CD4-positive, alpha-beta T cell treated with Interleukin-4 for 1 hour (primary cell): ENCODE measurements at regions not wholly inside any gene's neighbourhood (a gene's known extent, or its start where the extent isn't known, plus 50 kb on each side); places are given as distances from the start of the nearest gene placed in this dataset.

Experiments used
- DNase-seq, 2 donors: peaks; one replicate each; pipeline ENCODE4 v3.0.0-alpha.2; 2020 to 2022

DNA sequence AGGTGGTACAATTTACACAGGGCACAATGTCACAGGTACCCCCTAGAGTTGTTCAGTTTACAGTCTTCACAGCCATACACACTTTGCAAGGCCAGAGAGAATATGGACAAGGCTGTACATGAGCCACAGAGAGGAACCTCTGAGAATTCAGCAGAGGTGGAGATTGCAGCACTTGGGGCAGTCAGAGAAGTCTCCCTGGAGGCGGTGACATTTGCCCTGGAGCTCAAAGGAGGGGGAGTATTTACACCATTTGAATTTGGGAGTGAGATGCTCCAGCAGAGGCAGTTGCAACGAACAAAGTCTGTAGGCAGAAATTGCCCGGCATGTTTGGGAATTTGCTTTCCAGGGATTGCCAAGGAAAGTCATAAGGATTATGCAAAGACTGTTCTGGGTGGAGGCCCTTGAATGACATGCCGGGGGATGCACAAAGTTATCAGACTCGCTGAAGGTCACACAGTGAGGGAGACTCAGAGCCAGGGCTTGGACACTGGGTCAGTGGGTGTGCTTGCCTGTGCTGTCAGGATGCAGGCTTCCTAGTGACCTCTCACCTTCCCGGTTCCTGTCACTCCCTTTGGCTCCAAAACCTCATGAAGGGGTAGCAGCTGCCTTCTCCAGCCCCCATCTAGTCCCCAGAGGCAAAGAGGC is 160.7 kb upstream of the PCBD1 start:
- no peak for DNase-seq

GRCh38 chr10:71049994-71050393 is 161.6 kb upstream of the PCBD1 start:
- DNase-seq = no peak

DNA sequence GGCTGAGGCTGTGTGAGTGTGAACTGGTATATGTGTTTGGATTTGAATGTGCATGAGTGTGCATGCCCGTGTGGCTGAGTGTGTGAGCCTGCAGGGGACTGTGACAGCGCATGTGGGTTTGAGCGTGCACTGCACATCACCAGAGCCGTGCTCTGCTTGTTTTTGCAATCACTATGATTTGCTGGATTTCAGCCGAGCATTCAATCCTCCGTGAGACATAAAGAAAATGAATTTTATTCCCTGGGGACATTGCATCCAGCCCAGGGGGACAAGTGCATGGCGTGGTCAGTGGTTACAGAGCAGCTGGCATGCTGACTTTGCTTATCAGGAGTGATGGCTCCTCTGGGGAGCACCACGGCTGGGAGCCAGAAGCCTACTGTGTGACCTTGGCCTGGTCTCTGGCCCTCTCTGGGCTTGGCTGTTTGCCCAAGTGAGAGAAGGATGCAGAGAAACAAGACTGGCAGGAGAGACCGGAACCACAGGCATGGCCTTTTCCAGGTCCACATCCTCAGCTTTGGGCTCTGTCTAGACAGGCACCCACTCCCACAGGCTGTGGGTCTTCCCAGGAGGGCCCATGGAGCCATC is 160.2 kb upstream of the UNC5B start:
- no peak for DNase-seq

- no peak for DNase-seq
Observed at GRCh38 chr10:71052708-71053107, 159.7 kb upstream of the UNC5B start.

DNA sequence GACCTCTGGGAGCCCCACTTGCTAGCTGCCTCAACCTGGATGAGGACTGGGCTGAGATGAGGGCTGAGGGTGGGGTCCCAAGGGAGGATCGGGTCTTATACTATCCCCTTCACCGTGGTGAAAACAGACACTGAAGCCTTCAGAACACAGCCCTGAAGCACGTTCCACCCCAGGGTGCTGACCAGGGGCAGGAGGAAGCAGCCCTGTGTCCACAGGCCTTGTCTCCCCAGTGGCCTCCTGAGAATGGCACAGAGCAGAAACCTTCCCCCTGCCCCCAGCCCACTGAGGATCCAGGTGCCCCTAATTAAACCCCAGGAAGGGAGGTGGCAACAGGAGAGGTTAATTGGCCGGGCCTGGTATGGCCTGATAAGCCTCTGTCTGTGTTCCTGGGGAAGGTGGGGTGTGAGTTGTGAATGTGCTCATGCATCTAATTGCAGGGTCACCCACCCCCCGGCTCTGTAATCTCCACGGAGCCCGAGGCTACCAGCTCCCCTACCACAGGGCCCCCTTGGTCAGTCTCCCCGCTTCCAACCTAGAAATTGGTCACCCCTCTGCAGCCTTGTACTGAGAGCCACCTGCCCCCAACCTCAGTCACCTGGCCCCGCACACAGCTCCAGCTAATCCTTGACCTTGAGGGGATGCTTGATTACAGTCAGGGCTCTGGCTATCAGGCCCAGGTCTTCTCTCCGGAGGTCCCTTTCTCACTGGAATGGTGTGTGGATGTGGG is 159.0 kb upstream of the UNC5B start:
- DNase-seq = no peak

DNA sequence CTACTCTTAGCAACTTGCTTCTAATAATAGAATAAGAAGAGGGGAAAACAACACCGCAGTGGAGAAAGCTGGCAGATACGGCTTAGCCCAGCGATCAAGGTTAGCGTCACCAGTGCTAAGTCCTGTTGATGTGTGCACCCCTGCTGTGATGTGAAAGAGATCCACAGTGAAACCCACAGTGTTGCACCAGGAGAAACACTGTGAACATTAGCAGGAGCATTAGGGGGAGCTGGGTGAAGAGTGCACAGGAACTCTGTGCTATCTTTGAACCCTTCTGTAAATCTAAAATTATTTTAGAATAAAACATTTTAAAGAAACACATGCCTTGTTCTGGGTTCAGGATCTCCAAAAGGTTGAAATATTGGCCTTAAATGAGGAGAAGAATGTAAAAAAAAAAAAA is 154.1 kb upstream of the UNC5B start:
- no peak for DNase-seq

DNA sequence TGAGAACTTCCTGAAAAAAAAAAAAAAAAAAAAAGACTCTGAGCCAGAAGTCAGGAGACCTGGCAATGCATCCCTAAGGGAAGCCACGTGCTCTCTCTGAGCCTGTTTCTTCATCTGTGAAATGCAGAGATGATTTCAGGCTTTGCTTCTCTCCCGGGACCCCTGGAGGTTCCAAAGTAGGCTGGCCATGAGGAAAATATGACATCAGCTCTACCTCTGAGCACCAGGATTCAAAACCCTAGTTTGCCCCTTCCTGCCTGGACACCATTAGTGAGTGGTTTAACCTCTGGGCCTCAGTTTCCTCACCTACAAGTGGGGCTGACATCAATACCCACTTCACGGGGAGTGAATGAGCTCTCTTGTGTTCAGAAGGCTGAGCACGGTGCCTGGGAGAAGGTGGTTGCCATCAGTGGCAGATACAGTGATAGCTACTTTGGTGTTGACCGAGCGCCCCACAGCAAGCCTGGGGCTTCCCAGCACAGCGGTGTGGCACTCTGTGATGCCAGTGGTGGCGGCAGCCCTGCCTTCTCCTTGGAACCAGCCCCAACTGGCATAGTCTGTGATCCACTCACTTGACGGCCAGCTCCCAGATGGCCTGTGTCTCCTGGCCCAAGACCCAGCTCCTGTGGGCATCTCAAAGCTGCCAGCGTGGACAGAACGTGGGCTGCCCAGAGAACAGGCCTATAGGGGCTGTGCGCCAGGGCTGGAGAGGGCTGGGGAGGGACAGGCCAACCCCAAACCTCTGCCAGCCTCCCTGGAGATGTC is 153.1 kb upstream of the UNC5B start:
- no peak for DNase-seq

GRCh38 chr10:71059943-71060342 is 152.4 kb upstream of the UNC5B start:
- DNase-seq = no peak

DNA sequence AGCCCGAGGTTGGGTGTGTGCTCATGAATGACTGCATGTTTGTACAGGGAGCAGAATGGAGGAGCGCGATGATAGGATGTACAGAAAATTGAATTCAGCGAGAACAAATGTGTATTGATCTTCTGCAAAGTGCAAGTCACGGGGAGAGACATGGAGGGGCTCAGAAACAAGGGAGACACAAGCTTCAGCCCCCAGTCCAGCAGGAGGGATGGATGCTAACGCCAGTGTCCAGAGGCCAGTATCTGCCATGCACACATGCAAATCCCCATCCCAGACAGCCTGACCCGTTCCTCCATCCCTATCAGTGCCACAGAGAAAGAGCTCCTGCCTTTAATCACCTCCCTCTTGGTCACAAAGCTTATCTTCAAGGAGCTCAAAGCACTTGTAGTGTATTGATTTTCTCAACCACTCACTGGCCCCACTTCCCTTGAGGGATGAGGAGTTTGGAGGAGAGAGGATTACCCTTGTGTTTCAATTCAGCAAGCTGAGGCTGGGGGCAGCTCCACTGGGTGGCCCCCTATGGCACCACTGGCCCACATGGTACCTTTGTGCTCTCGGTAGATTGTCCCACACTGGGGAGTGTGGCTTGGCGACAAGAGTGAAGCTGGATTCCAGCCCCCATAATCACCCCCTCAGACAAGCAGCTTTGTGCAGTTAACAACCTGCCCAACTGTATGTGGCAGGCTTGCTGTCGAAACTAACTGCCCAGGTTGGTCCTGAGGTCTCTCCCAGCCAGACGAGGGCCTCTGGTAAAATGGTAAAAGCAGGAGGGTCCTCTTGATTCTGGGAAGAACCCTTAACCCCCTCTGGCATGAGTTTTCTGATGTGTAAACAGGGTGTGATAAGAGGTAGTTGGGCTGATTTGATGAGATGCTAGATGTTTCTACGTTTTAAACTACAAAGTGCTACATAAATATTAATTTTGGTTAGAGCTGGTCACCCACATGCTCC is 151.6 kb upstream of the UNC5B start:
- no peak for DNase-seq

- DNase-seq = no peak
Observed at GRCh38 chr10:71061472-71061871, 150.9 kb upstream of the UNC5B start.

- DNase-seq = no peak
Observed at GRCh38 chr10:71062156-71062555, 150.2 kb upstream of the UNC5B start.

DNA sequence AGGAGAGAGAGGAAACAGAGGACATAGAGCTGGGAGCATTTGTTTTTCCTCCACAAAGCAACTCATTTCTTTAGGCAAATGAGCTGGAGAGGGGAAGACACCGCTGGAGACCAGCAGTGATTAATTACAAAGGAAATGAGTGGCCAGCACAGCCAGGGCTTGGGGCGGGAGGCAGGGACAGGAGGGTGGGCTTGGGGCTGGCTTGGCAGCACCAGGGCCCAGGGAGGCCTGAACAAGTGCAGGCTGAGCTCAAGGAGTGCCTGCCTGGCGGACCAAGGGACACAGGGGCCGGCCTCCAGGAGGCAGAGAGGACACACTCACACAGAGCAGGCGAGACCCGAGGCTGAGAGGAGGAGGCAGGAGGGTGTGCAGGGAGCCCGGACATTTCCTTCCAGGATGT is 149.0 kb upstream of the UNC5B start:
- no peak for DNase-seq

GRCh38 chr10:71064413-71065118 is 147.8 kb upstream of the UNC5B start:
- DNase-seq = no peak

- no peak for DNase-seq
Observed at GRCh38 chr10:71065659-71066058, 146.7 kb upstream of the UNC5B start.

GRCh38 chr10:71066600-71066999 is 145.8 kb upstream of the UNC5B start:
- no peak for DNase-seq

DNA sequence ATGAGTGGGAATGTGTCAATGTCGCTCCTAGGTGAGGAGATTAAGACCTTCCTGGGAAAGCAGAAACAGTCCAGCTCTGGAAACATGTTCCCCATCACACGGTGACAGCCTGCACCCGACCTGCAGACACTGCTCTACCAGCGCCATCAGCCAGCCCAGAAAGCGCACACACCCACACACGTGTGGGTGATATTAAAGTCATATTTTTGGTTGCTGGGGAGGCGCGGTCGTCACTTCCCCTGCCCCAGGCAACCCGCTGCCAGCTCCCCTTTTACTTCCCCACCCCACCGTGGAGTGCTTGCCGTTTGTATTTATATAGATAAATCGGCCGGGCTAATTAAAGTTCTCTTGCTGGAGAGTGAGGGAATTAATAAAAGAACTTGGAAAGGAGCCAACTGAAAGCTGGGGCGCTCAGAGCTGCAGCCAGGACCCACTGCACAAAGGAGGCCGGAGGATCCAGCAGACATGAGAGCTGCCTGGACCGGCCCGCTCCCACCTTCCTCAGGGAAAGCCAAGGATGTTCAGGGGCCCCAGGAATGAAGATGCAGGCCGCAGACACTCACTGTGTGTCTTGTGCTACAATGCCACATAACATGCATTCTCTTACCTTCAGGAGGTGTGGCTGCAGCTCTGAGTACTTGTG is 145.2 kb upstream of the UNC5B start:
- DNase-seq = no peak

DNA sequence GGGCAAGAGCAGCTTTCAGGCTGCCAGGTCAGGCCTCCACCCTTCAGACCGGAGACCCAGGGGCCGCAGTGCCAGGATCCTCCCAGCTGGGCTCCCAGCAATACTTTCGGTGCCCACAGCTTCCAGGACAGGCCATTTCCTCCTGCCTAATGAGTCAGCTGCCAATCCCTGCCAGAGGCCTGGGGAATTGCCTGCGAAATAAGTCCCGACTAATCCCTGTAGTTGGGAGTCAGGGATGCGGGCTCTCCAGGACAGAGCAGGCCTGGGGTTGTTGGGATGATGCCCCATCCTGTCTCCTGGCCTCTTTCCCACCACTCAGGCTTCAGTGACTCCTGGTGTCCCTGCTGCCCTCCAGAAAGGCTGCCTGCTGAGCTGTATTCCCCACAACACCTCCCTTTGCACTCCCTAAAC is 143.5 kb upstream of the UNC5B start:
- DNase-seq = no peak

- no peak for DNase-seq
Observed at GRCh38 chr10:71069909-71070666, 142.3 kb upstream of the UNC5B start.

DNA sequence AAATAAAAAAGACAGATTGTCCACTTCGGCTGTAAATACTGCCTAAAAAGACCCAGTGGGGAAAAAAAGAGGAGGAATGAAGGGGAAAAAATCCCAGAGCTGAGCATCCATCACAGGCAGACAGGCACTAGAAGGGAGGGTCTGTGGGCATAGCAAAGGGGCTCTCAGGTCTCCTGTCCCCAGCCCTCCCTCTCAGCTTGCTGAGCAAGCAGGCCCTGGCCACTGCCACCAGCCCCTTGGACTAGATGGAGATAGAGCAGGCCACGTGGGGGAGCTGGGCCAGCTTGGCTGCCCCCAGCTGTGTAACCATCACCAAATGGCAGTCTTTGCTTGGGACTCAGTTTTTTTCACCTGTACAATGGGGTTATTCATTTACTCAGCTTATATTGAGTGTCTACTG is 141.6 kb upstream of the UNC5B start:
- no peak for DNase-seq

GRCh38 chr10:71072131-71072822 is 140.1 kb upstream of the UNC5B start:
- no peak for DNase-seq
